SJCRH30 (cell line): ENCODE measurements at regions not wholly inside any gene's neighbourhood (a gene's known extent, or its start where the extent isn't known, plus 50 kb on each side); places are given as distances from the start of the nearest gene placed in this dataset.
"Not testable (repeated sequence)": the region's sequence is repeated elsewhere in the genome, so short reads cannot be mapped to it uniquely, and the experiment has no call there.

Experiments used
- DNase-seq, 2 experiments: peaks; one replicate each; pipeline ENCODE4 v3.0.0-alpha.2; 2015 to 2020
- H3K27ac ChIP-seq: fragments of 250-450 bp; sonication (Bioruptor Pico); 2 replicates; pipeline ENCODE4 v1.5.1; 2020; ENCODE audit warnings: mild to moderate bottlenecking, moderate library complexity
- H3K27me3 ChIP-seq: fragments of 250-450 bp; sonication (Bioruptor Pico); 2 replicates; pipeline ENCODE4 v1.5.1; 2020; ENCODE audit warnings: mild to moderate bottlenecking, moderate library complexity
- H3K36me3 ChIP-seq: fragments of 250-450 bp; sonication (Bioruptor Pico); 2 replicates; pipeline ENCODE4 v1.5.1; 2020; ENCODE audit warnings: mild to moderate bottlenecking, moderate library complexity
- H3K4me1 ChIP-seq: fragments of 250-450 bp; sonication (Bioruptor Pico); 2 replicates; pipeline ENCODE4 v1.5.1; 2020; ENCODE audit warnings: mild to moderate bottlenecking, moderate library complexity
- H3K4me3 ChIP-seq: fragments of 250-450 bp; sonication (Bioruptor Pico); 2 replicates; pipeline ENCODE4 v1.5.1; 2020; ENCODE audit warnings: mild to moderate bottlenecking, moderate library complexity
- H3K9me3 ChIP-seq: fragments of 250-450 bp; sonication (Bioruptor Pico); replicated peaks from 2 replicates; pipeline ENCODE4 v1.5.1; 2020; ENCODE audit warnings: mild to moderate bottlenecking, moderate library complexity

GRCh38 chr18:11392292-11392691, 217.1 kb upstream of the SLC35G4 start:
- Histone ChIP-seq H3K4me3 (no peak overlapping the region), H3K9me3 (no peaks in the 10 kb centered on the region), H3K27me3 (no peaks in the 10 kb centered on the region), H3K4me1 (no peaks in the 10 kb centered on the region), H3K27ac (no peak overlapping the region), H3K36me3 (no peaks in the 10 kb centered on the region)
- no peak for DNase-seq

- no peak for DNase-seq
- H3K27me3 ChIP-seq, result no peaks in the 10 kb centered on the region
- no peaks in the 10 kb centered on the region for H3K36me3 ChIP-seq
- no peak overlapping the region for H3K4me3 ChIP-seq
- H3K9me3 ChIP-seq, result no peaks in the 10 kb centered on the region
- no peaks in the 10 kb centered on the region for H3K4me1 ChIP-seq
- no peak overlapping the region for H3K27ac ChIP-seq
These were observed 217.7 kb upstream of the SLC35G4 start for GRCh38 chr18:11391661-11392060.

GRCh38 chr18:11388755-11389680, 220.4 kb upstream of the SLC35G4 start:
- Histone ChIP-seq H3K9me3 (no peaks in the 10 kb centered on the region), H3K27ac (no peak overlapping the region), H3K4me3 (no peak overlapping the region), H3K36me3 (no peaks in the 10 kb centered on the region), H3K4me1 (no peaks in the 10 kb centered on the region), H3K27me3 (no peaks in the 10 kb centered on the region)
- no peak for DNase-seq

GRCh38 chr18:11387880-11388279, 221.5 kb upstream of the SLC35G4 start:
- H3K27ac ChIP-seq, result no peak overlapping the region
- H3K36me3 ChIP-seq, result no peaks in the 10 kb centered on the region
- H3K27me3 ChIP-seq, result no peaks in the 10 kb centered on the region
- peak; percentile 58 to 71 for DNase-seq
- H3K4me1 ChIP-seq, result no peaks in the 10 kb centered on the region
- H3K9me3 ChIP-seq, result no peaks in the 10 kb centered on the region
- no peak overlapping the region for H3K4me3 ChIP-seq

- H3K27me3 ChIP-seq, result no peaks in the 10 kb centered on the region
- H3K27ac ChIP-seq, result no peak overlapping the region
- no peaks in the 10 kb centered on the region for H3K36me3 ChIP-seq
- no peaks in the 10 kb centered on the region for H3K4me1 ChIP-seq
- DNase-seq, result no peak
- no peak overlapping the region for H3K4me3 ChIP-seq
- no peaks in the 10 kb centered on the region for H3K9me3 ChIP-seq
These were observed 226.0 kb upstream of the SLC35G4 start for GRCh38 chr18:11383381-11383780.

GRCh38 chr18:11380968-11381367, 228.4 kb upstream of the SLC35G4 start:
- H3K27ac ChIP-seq, result no peak overlapping the region
- no peaks in the 10 kb centered on the region for H3K9me3 ChIP-seq
- H3K27me3 ChIP-seq, result no peaks in the 10 kb centered on the region
- no peak overlapping the region for H3K4me3 ChIP-seq
- no peaks in the 10 kb centered on the region for H3K4me1 ChIP-seq
- no peak for DNase-seq
- no peaks in the 10 kb centered on the region for H3K36me3 ChIP-seq

GRCh38 chr18:11379660-11380059, 229.7 kb upstream of the SLC35G4 start:
- Histone ChIP-seq H3K36me3 (no peaks in the 10 kb centered on the region), H3K27ac (no peak overlapping the region), H3K9me3 (no peaks in the 10 kb centered on the region), H3K4me1 (0 out of 2 replicates have a peak, but pooled peaks cover 2% of the 10 kb centered on the region), H3K27me3 (no peaks in the 10 kb centered on the region), H3K4me3 (no peak overlapping the region)
- DNase-seq, result no peak

- Histone ChIP-seq H3K4me1 (0 out of 2 replicates have a peak, but pooled peaks cover 2% of the 10 kb centered on the region), H3K36me3 (no peaks in the 10 kb centered on the region), H3K27ac (no peak overlapping the region), H3K27me3 (no peaks in the 10 kb centered on the region), H3K9me3 (no peaks in the 10 kb centered on the region), H3K4me3 (no peak overlapping the region)
- DNase-seq, result no peak
These were observed 228.6 kb upstream of the PIEZO2 start for GRCh38 chr18:11377766-11378540.

GRCh38 chr18:11372163-11372562, 222.8 kb upstream of the PIEZO2 start:
- Histone ChIP-seq H3K27me3 (no peaks in the 10 kb centered on the region), H3K36me3 (no peaks in the 10 kb centered on the region), H3K27ac (no peak overlapping the region), H3K4me3 (no peak overlapping the region), H3K9me3 (no peaks in the 10 kb centered on the region), H3K4me1 (peaks cover 4% of the 10 kb centered on the region)
- DNase-seq, result no peak

GRCh38 chr18:11369556-11369955, 220.2 kb upstream of the PIEZO2 start:
- no peaks in the 10 kb centered on the region for H3K27me3 ChIP-seq
- no peaks in the 10 kb centered on the region for H3K9me3 ChIP-seq
- no peak for DNase-seq
- no peaks in the 10 kb centered on the region for H3K36me3 ChIP-seq
- no peak overlapping the region for H3K27ac ChIP-seq
- peaks cover 13% of the 10 kb centered on the region for H3K4me1 ChIP-seq
- no peak overlapping the region for H3K4me3 ChIP-seq

GRCh38 chr18:11368020-11368419, 218.7 kb upstream of the PIEZO2 start:
- H3K36me3 ChIP-seq, result no peaks in the 10 kb centered on the region
- no peak for DNase-seq
- H3K27me3 ChIP-seq, result no peaks in the 10 kb centered on the region
- no peaks in the 10 kb centered on the region for H3K9me3 ChIP-seq
- H3K4me3 ChIP-seq, result no peak overlapping the region
- H3K4me1 ChIP-seq, result peaks cover 13% of the 10 kb centered on the region
- H3K27ac ChIP-seq, result no peak overlapping the region

- H3K27ac ChIP-seq, result peak overlapping the region; percentile 76; the same call in 1 of the 2 replicates
- peaks cover 13% of the 10 kb centered on the region for H3K4me1 ChIP-seq
- no peak for DNase-seq
- H3K9me3 ChIP-seq, result no peaks in the 10 kb centered on the region
- H3K27me3 ChIP-seq, result no peaks in the 10 kb centered on the region
- no peak overlapping the region for H3K4me3 ChIP-seq
- H3K36me3 ChIP-seq, result no peaks in the 10 kb centered on the region
These were observed 218.0 kb upstream of the PIEZO2 start for GRCh38 chr18:11367351-11367750.

- no peak overlapping the region for H3K4me3 ChIP-seq
- peak overlapping the region; percentile 76 for H3K27ac ChIP-seq
These were observed 217.0 kb upstream of the PIEZO2 start for GRCh38 chr18:11366410-11366809.

GRCh38 chr18:11362856-11363255, 213.5 kb upstream of the PIEZO2 start:
- Histone ChIP-seq H3K36me3 (no peaks in the 10 kb centered on the region), H3K9me3 (no peaks in the 10 kb centered on the region), H3K27me3 (no peaks in the 10 kb centered on the region), H3K27ac (no peak overlapping the region), H3K4me1 (peaks cover 13% of the 10 kb centered on the region), H3K4me3 (no peak overlapping the region)
- no peak for DNase-seq

More at GRCh38 chr18:11366410-11366809, 217.0 kb upstream of the PIEZO2 start:
- peak; percentile 74 to 91 for DNase-seq
- Histone ChIP-seq H3K4me1 (peaks cover 13% of the 10 kb centered on the region), H3K9me3 (no peaks in the 10 kb centered on the region), H3K27me3 (no peaks in the 10 kb centered on the region), H3K36me3 (no peaks in the 10 kb centered on the region)

- not testable (repeated sequence) for H3K36me3 ChIP-seq, DNase-seq, H3K9me3 ChIP-seq, H3K27me3 ChIP-seq, H3K27ac ChIP-seq, H3K4me1 ChIP-seq, H3K4me3 ChIP-seq
These were observed 212.5 kb upstream of the PIEZO2 start for GRCh38 chr18:11361862-11362261.
